ENCODE measurements at regions not wholly inside any gene's neighbourhood (a gene's known extent, or its start where the extent isn't known, plus 50 kb on each side); places are given as distances from the start of the nearest gene placed in this dataset.

DNA sequence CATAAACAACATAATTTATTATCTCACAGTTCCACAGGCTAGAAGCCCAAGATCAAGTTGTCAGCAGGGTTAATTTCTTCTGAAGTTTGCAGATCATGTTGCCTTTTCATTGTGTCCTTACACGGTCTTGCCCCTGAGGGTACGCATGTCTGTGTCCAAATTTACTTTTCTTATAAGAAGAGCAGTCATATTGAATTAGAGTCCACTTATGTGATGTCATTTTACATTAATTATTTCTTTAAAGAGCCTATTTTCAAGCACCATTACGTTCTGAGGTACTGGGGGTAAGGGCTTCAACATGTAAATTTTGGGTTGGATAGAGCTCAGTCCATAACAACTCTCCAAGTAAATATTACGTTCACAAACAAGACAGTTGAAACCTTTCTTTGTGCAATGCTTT, 236.6 kb upstream of the OR4E1 start:
- TF ChIP-seq, protein P1, sequence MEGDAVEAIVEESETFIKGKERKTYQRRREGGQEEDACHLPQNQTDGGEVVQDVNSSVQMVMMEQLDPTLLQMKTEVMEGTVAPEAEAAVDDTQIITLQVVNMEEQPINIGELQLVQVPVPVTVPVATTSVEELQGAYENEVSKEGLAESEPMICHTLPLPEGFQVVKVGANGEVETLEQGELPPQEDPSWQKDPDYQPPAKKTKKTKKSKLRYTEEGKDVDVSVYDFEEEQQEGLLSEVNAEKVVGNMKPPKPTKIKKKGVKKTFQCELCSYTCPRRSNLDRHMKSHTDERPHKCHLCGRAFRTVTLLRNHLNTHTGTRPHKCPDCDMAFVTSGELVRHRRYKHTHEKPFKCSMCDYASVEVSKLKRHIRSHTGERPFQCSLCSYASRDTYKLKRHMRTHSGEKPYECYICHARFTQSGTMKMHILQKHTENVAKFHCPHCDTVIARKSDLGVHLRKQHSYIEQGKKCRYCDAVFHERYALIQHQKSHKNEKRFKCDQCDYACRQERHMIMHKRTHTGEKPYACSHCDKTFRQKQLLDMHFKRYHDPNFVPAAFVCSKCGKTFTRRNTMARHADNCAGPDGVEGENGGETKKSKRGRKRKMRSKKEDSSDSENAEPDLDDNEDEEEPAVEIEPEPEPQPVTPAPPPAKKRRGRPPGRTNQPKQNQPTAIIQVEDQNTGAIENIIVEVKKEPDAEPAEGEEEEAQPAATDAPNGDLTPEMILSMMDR (IDR thresholded peaks at IDR 0.05), result no peak
- TF ChIP-seq EZH2 (IDR thresholded peaks at IDR 0.05; ENCODE audit: borderline replicate concordance, insufficient read depth, low read depth, low read length, poor library complexity, severe bottlenecking), result no peak
